CD1c-positive myeloid dendritic cell (primary cell): ENCODE measurements at regions not wholly inside any gene's neighbourhood (a gene's known extent, or its start where the extent isn't known, plus 50 kb on each side); places are given as distances from the start of the nearest gene placed in this dataset.
A peak's percentile ranks its signal among the peaks of the same experiment; 100 is the strongest.

Source experiments
- DNase-seq: peaks from one replicate; pipeline ENCODE4 v3.0.0-alpha.2; 2016; ENCODE audit errors: extremely low spot score

GRCh38 chr14:34018564-34019244 lies 67.8 kb upstream of the EGLN3 start:
- DNase-seq, result no peak

- DNase-seq, result no peak
Measured at GRCh38 chr14:34018125-34018524, 67.3 kb upstream of the EGLN3 start.

GRCh38 chr14:34015383-34015782 lies 64.5 kb upstream of the EGLN3 start:
- no peak for DNase-seq

GRCh38 chr14:34014936-34015335 lies 64.1 kb upstream of the EGLN3 start:
- no peak for DNase-seq

- DNase-seq, result no peak
Measured at GRCh38 chr14:34013721-34014060, 62.8 kb upstream of the EGLN3 start.

GRCh38 chr14:34012978-34013720 lies 62.3 kb upstream of the EGLN3 start:
- peak; percentile 91 for DNase-seq

- DNase-seq, result no peak
Measured at GRCh38 chr14:34012369-34012768, 61.5 kb upstream of the EGLN3 start.

GRCh38 chr14:34009956-34010355 lies 59.1 kb upstream of the EGLN3 start:
- no peak for DNase-seq

- DNase-seq, result peak; percentile 60
Measured at GRCh38 chr14:34007902-34008301, 57.0 kb upstream of the EGLN3 start.

GRCh38 chr14:34005901-34006300 lies 55.0 kb upstream of the EGLN3 start:
- no peak for DNase-seq

GRCh38 chr14:34004881-34005280 lies 54.0 kb upstream of the EGLN3 start:
- no peak for DNase-seq

- DNase-seq, result no peak
Measured at GRCh38 chr14:34003691-34004090, 52.8 kb upstream of the EGLN3 start.

- DNase-seq, result no peak
Measured at GRCh38 chr14:34003082-34003668, 52.3 kb upstream of the EGLN3 start.
